NOMO-1 (cell line): ENCODE measurements at regions not wholly inside any gene's neighbourhood (a gene's known extent, or its start where the extent isn't known, plus 50 kb on each side); places are given as distances from the start of the nearest gene placed in this dataset.

ENCODE experiments used
- DNase-seq, 2 experiments: peaks; one replicate each; lab custom pipeline; 2025; ENCODE audit not compliant: unreplicated experiment in 2 of 2; lab: John Stamatoyannopoulos, UW

- DNase-seq = no peak
These were observed 117.9 kb upstream of the DAB2 start for GRCh38 chr5:39542511-39543285.

- DNase-seq = no peak
These were observed 117.1 kb upstream of the DAB2 start for GRCh38 chr5:39541920-39542319.

- DNase-seq = no peak
These were observed 114.7 kb upstream of the DAB2 start for GRCh38 chr5:39539470-39539869.

GRCh38 chr5:39534690-39535089 is 109.9 kb upstream of the DAB2 start:
- no peak for DNase-seq

- no peak for DNase-seq
These were observed 109.0 kb upstream of the DAB2 start for GRCh38 chr5:39533749-39534148.

GRCh38 chr5:39532511-39532910 is 107.7 kb upstream of the DAB2 start:
- no peak for DNase-seq

- DNase-seq = peak in 1 of 2 experiments; percentile 28
These were observed 106.5 kb upstream of the DAB2 start for GRCh38 chr5:39531306-39531705.

- DNase-seq = peak; percentile 87 to 97
These were observed 102.2 kb upstream of the DAB2 start for GRCh38 chr5:39526914-39527477.

GRCh38 chr5:39525781-39526180 is 101.0 kb upstream of the DAB2 start:
- DNase-seq = peak; percentile 16 to 49

GRCh38 chr5:39525271-39525670 is 100.5 kb upstream of the DAB2 start:
- DNase-seq = no peak

GRCh38 chr5:39523821-39524220 is 99.0 kb upstream of the DAB2 start:
- no peak for DNase-seq

- DNase-seq = no peak
These were observed 97.3 kb upstream of the DAB2 start for GRCh38 chr5:39521940-39522590.

GRCh38 chr5:39521098-39521860 is 96.5 kb upstream of the DAB2 start:
- DNase-seq = no peak

GRCh38 chr5:39520232-39520572 is 95.4 kb upstream of the DAB2 start:
- DNase-seq = no peak

- no peak for DNase-seq
These were observed 94.9 kb upstream of the DAB2 start for GRCh38 chr5:39519566-39520231.

GRCh38 chr5:39519079-39519478 is 94.3 kb upstream of the DAB2 start:
- no peak for DNase-seq

GRCh38 chr5:39518516-39518915 is 93.7 kb upstream of the DAB2 start:
- DNase-seq = no peak

GRCh38 chr5:39517800-39518199 is 93.0 kb upstream of the DAB2 start:
- DNase-seq = no peak

GRCh38 chr5:39515881-39516280 is 91.1 kb upstream of the DAB2 start:
- DNase-seq = peak; percentile 54 to 93

GRCh38 chr5:39513236-39513635 is 88.5 kb upstream of the DAB2 start:
- DNase-seq = no peak

GRCh38 chr5:39506211-39506610 is 81.4 kb upstream of the DAB2 start:
- no peak for DNase-seq
